GM21529 (cell line): ENCODE measurements at regions not wholly inside any gene's neighbourhood (a gene's known extent, or its start where the extent isn't known, plus 50 kb on each side); places are given as distances from the start of the nearest gene placed in this dataset.
"Not testable (repeated sequence)": the region's sequence is repeated elsewhere in the genome, so short reads cannot be mapped to it uniquely, and the experiment has no call there.

Experiments
- ATAC-seq: cut with Tn5 transposase; IDR thresholded peaks from one replicate; pipeline ENCODE4 v1.9.1; 2021; ENCODE audit not compliant: unreplicated experiment

GRCh38 chr2:236977852-236978398 lies 107.8 kb upstream of the COPS8 start:
- no peak for ATAC-seq

- no peak for ATAC-seq
Measured at GRCh38 chr2:236979664-236980063, 106.0 kb upstream of the COPS8 start.

- ATAC-seq = no peak
Measured at GRCh38 chr2:236980961-236981360, 104.7 kb upstream of the COPS8 start.

- ATAC-seq = no peak
Measured at GRCh38 chr2:236981701-236982485, 103.8 kb upstream of the COPS8 start.

GRCh38 chr2:236982693-236983455 lies 102.8 kb upstream of the COPS8 start:
- no peak for ATAC-seq

- no peak for ATAC-seq
Measured at GRCh38 chr2:236984046-236984445, 101.6 kb upstream of the COPS8 start.

GRCh38 chr2:236985761-236986339 lies 99.8 kb upstream of the COPS8 start:
- ATAC-seq = no peak

GRCh38 chr2:236986524-236987330 lies 99.0 kb upstream of the COPS8 start:
- ATAC-seq = no peak

GRCh38 chr2:236988216-236988615 lies 97.5 kb upstream of the COPS8 start:
- no peak for ATAC-seq

GRCh38 chr2:236988690-236989624 lies 96.7 kb upstream of the COPS8 start:
- ATAC-seq = no peak

- ATAC-seq = no peak
Measured at GRCh38 chr2:236990552-236990951, 95.1 kb upstream of the COPS8 start.

- no peak for ATAC-seq
Measured at GRCh38 chr2:236991874-236992273, 93.8 kb upstream of the COPS8 start.

GRCh38 chr2:236993286-236993685 lies 92.4 kb upstream of the COPS8 start:
- no peak for ATAC-seq

GRCh38 chr2:236994361-236994760 lies 91.3 kb upstream of the COPS8 start:
- no peak for ATAC-seq

GRCh38 chr2:236997069-236997715 lies 88.5 kb upstream of the COPS8 start:
- ATAC-seq = no peak

- no peak for ATAC-seq
Measured at GRCh38 chr2:236998236-236998635, 87.5 kb upstream of the COPS8 start.

GRCh38 chr2:236998758-236999157 lies 86.9 kb upstream of the COPS8 start:
- ATAC-seq = no peak

GRCh38 chr2:237000481-237000880 lies 85.2 kb upstream of the COPS8 start:
- ATAC-seq = no peak

- ATAC-seq = not testable (repeated sequence)
Measured at GRCh38 chr2:237005341-237005740, 80.3 kb upstream of the COPS8 start.
